ENCODE measurements at regions not wholly inside any gene's neighbourhood (a gene's known extent, or its start where the extent isn't known, plus 50 kb on each side); places are given as distances from the start of the nearest gene placed in this dataset.

GRCh38 chr2:4174796-4175195 is 471.4 kb downstream of the DCDC2C start (continued):
- no peak for TF ChIP-seq ZBTB33 (IDR thresholded peaks at IDR 0.05; ENCODE audit: extremely low read depth, insufficient replicate concordance, low read length)

GRCh38 chr2:4175343-4175742 is 472.0 kb downstream of the DCDC2C start:
- Histone ChIP-seq H3K79me2 (ENCODE audit: insufficient read depth, low read length) (no peaks in the 10 kb centered on the region), H3K4me1 (ENCODE audit: control insufficient read depth in 1 of 2, insufficient read depth in 2 of 2, low read length in 2 of 2) (no peaks in the 10 kb centered on the region), H2AFZ (ENCODE audit: low read depth, low read length, poor library complexity, severe bottlenecking) (no peak overlapping the region), H3K4me3 (replicated peaks in 1 of 2; ENCODE audit: low read depth in 1 of 2, low read length in 2 of 2) (no peak overlapping the region), H3K27me3 (ENCODE audit: insufficient read depth, low read length) (no peaks in the 10 kb centered on the region), H3K9me2 (ENCODE audit: insufficient read depth) (no peaks in the 10 kb centered on the region), H4K20me1 (ENCODE audit: insufficient read depth) (no peaks in the 10 kb centered on the region; the same call in 1 of the 2 replicates), H3K9ac (ENCODE audit: low read length) (no peak overlapping the region), H3K9me3 (ENCODE audit: control insufficient read depth in 1 of 2, insufficient read depth in 1 of 2, low read depth in 1 of 2, low read length in 2 of 2) (peaks cover 0 to 5% of the 10 kb centered on the region in 2 experiments; a peak in 1 of 4 replicates), H3K36me3 (ENCODE audit: control insufficient read depth in 1 of 2, insufficient read depth in 2 of 2, low read length in 2 of 2) (no peaks in the 10 kb centered on the region), H3K27ac (ENCODE audit: low read depth, low read length) (no peak overlapping the region), H3K4me2 (ENCODE audit: low read length) (no peak overlapping the region)
- ATAC-seq (no peak), DNase-seq (ENCODE audit: low read depth, low spot score) (no peak)
- TF ChIP-seq EGR1 (IDR thresholded peaks at IDR 0.05; ENCODE audit: low read depth) (no peak), POLR2AphosphoS5 (IDR thresholded peaks at IDR 0.05; ENCODE audit: low read depth, low read length) (no peak), ZBTB33 (IDR thresholded peaks at IDR 0.05; ENCODE audit: extremely low read depth, insufficient replicate concordance, low read length) (no peak), ZNF274 (IDR thresholded peaks at IDR 0.05; ENCODE audit: low read depth, low read length) (no peak), SP1 (IDR thresholded peaks at IDR 0.05; ENCODE audit: low read depth) (no peak), POLR2A (IDR thresholded peaks at IDR 0.05; ENCODE audit: borderline replicate concordance, extremely low read depth, insufficient read depth, insufficient read length) (no peak), TCF7L2 (IDR thresholded peaks at IDR 0.05; ENCODE audit: borderline replicate concordance, extremely low read depth, insufficient read depth, insufficient read length) (no peak), RAD21 (IDR thresholded peaks at IDR 0.05; ENCODE audit: low read depth) (no peak), YY1 (IDR thresholded peaks at IDR 0.05; ENCODE audit: extremely low read depth, insufficient replicate concordance, low read depth, low read length) (no peak), SIN3A (IDR thresholded peaks at IDR 0.05; ENCODE audit: low read depth) (no peak), EZH2 (IDR thresholded peaks at IDR 0.05) (no peak), CBX3 (IDR thresholded peaks at IDR 0.05; ENCODE audit: low read depth) (no peak), FOSL1 (IDR thresholded peaks at IDR 0.05; ENCODE audit: low read depth) (no peak), CTCF (IDR thresholded peaks at IDR 0.05 in 2 of 3, conservative IDR thresholded peaks at IDR 0.05 in 1 of 3; ENCODE audit: borderline replicate concordance in 1 of 3, insufficient read depth in 1 of 3, low read depth in 2 of 3, low read length in 2 of 3) (no peak)
- no TSS peak for BruUV-seq (replicated peaks)
- ChIA-PET POLR2A (no interaction called here), CTCF (no interaction called here), RAD21 (ENCODE audit: low non-redundant PET in 1 of 2, low total read pairs in 2 of 2, uncharacterized antibody in 2 of 2, unreplicated experiment in 2 of 2) (no interaction called here)
- intact Hi-C loops (cut with micrococcal nuclease) = no loop called here
